Heart right ventricle (tissue), 16 donors: ENCODE measurements at regions not wholly inside any gene's neighbourhood (a gene's known extent, or its start where the extent isn't known, plus 50 kb on each side); places are given as distances from the start of the nearest gene placed in this dataset.

Experiments used
- ATAC-seq, 8 donors: fragments of 200-7000 bp; cut with Tn5 transposase; one replicate each; pipeline ENCODE4 v1.9.1; 2020; ENCODE audit warnings: mild to moderate bottlenecking in 8 of 8, moderate library complexity in 8 of 8, moderate number of reproducible peaks in 1 of 8
- DNase-seq, 2 donors: peaks; one replicate each; pipeline ENCODE4 v3.0.0-alpha.2; 2020
- H3K27ac ChIP-seq, 10 donors: fragments of 200-600 bp; sonication (generic) in 2 of 10; one replicate each; pipeline versions ENCODE4 v1.5.0 to v1.8.0; 2020 to 2022; ENCODE audit warnings: mild to moderate bottlenecking in 3 of 10
- H3K27me3 ChIP-seq, 7 donors: fragments of 200-600 bp; one replicate each; pipeline ENCODE4 v1.8.0; 2021 to 2022; ENCODE audit warnings: mild to moderate bottlenecking in 2 of 7
- H3K36me3 ChIP-seq, 9 donors: fragments of 200-600 bp; sonication (generic) in 1 of 9; one replicate each; pipeline versions ENCODE4 v1.5.0 to v1.8.0; 2020 to 2022; ENCODE audit warnings: mild to moderate bottlenecking in 2 of 9
- H3K4me1 ChIP-seq, 9 donors: fragments of 200-600 bp; sonication (generic) in 1 of 9; one replicate each; pipeline versions ENCODE4 v1.5.0 to v1.8.0; 2020 to 2022; ENCODE audit warnings: mild to moderate bottlenecking in 4 of 9
- H3K4me3 ChIP-seq, 10 donors: fragments of 200-600 bp; sonication (generic) in 2 of 10; one replicate each; pipeline versions ENCODE4 v1.5.0 to v1.8.0; 2020 to 2022; ENCODE audit warnings: mild to moderate bottlenecking in 7 of 10, moderate library complexity in 2 of 10
- H3K9me3 ChIP-seq, 11 donors: fragments of 200-600 bp in 10 of 11; sonication (generic) in 2 of 11; one replicate each; pipeline versions ENCODE4 v1.5.0 to v1.8.0; 2013 to 2022; ENCODE audit warnings: mild to moderate bottlenecking in 2 of 11, control low read depth in 1 of 11, moderate library complexity in 1 of 11
- WGBS, 2 donors: extraction: QIAGEN DNeasy Blood & Tissue Kit; methylation state at CpG; one replicate each; pipeline ENCODE4 v1.1.7; 2013; ENCODE audit warnings: inconsistent platforms in 1 of 2; 5-methylcytosine and 5-hydroxymethylcytosine counted together
- intact Hi-C, 10 donors: fragments of 100-400 bp; cut with DNase I; formaldehyde crosslinking; loops; one replicate each; pipeline versions ENCODE4 v1.11.1 to v1.14.2; 2022
- TF ChIP-seq, protein P1 (sequence below), 9 donors: fragments of 200-600 bp; sonication (generic) in 2 of 9; IDR thresholded peaks; one replicate each; pipeline versions ENCODE4 v1.5.0 to v1.8.0; 2021 to 2022; ENCODE audit warnings: antibody characterized with exemption in 9 of 9, mild to moderate bottlenecking in 5 of 9, moderate library complexity in 1 of 9
- donor health status: Arrhythmogenic right ventricular cardiomyopathy.
- donor health status: ischemic (EF 13 %, LVEDD 7.1; RV severe dilation, severe dysfunction).
- donor health status: healthy with polysubstance abuse.
- donor health status: DM: no; HTN: yes; CAD: no.
- donor health status: DM: no; HTN: no; CAD: no.
- donor health status: ischemic (EF 25% LVEDD 6.9; RV normal size, moderate dysfunction).
- donor health status: ischemic (EF 25% LVEDD 5.7; RV mildly dilated, moderate dysfunction).
- donor health status: healthy.
- donor health status: DM: yes; HTN: yes; CAD: no.
- donor health status: Ischemic cardiomyopathy.
- donor health status: ischemic (EF 35%, LVEDD 5.7; RV mildly dilated, moderate dysfunction).
- donor health status: nonischemic (EF 11% LVEDD 7.7; RV severe dilation, severe dysfunction).
- donor health status: DM: yes; HTN: yes; CAD: no.
- donor health status: PGD.
- donor health status: ischemic (EF 29% LVEDD 5.4; RV normal size, mild dysfunction).
- donor health status: nonischemic (EF 23%, LVEDD 6.1; RV moderate dilation, normal function).

DNA sequence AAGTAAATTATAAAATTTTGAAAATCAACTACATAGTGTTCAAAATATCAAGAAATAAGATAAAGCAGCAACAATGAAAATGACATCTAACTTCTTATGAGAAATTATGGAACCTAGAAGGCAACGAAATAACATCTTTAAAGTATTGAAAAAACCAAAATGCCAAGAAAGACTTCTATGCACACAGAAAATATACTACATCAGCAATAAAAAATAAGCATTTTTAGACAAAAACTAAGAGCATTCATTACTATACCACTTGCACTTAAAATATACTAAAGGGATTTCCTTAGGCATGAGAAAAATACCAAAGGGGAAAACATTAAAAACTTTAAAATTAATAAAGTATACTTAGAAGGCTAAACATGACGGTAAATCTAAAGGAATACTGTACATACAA is 556.3 kb downstream of the NUP35 start:
- Histone ChIP-seq H3K36me3 (no peaks in the 10 kb centered on the region), H3K9me3 (peaks cover 0 to 20% (median 0%) of the 10 kb centered on the region in 11 donors), H3K27ac (no peak overlapping the region), H3K4me3 (no peak overlapping the region), H3K4me1 (no peaks in the 10 kb centered on the region), H3K27me3 (no peaks in the 10 kb centered on the region)
- TF ChIP-seq, protein P1, sequence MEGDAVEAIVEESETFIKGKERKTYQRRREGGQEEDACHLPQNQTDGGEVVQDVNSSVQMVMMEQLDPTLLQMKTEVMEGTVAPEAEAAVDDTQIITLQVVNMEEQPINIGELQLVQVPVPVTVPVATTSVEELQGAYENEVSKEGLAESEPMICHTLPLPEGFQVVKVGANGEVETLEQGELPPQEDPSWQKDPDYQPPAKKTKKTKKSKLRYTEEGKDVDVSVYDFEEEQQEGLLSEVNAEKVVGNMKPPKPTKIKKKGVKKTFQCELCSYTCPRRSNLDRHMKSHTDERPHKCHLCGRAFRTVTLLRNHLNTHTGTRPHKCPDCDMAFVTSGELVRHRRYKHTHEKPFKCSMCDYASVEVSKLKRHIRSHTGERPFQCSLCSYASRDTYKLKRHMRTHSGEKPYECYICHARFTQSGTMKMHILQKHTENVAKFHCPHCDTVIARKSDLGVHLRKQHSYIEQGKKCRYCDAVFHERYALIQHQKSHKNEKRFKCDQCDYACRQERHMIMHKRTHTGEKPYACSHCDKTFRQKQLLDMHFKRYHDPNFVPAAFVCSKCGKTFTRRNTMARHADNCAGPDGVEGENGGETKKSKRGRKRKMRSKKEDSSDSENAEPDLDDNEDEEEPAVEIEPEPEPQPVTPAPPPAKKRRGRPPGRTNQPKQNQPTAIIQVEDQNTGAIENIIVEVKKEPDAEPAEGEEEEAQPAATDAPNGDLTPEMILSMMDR (IDR thresholded peaks at IDR 0.05): no peak
- ATAC-seq (no peak), DNase-seq (no peak)
- intact Hi-C loops: no loop called here
- 61 to 66% methylated on average over 2 of the region's 2 CpGs for WGBS, 2 donors

DNA sequence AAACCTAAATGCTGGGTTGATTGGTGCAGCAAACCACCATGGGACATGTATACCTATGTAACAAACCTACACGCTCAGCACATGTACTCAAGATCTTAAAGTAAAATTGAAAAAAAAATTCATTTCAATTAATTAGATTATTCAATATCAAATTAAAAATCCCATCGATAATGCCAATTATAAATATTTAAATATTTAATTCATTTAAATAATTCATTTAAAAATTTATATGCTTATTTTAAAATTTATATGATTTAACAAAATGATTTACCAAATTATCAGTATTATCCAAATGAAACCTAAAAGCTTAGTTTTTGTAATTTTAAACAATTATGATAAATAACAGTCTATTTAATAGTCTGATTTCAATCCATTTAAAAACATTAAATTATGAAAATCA is 560.4 kb downstream of the NUP35 start:
- H3K9me3 ChIP-seq: peaks cover 0 to 32% (median 0%) of the 10 kb centered on the region in 11 donors
- WGBS, 2 donors: 88 to 92% methylated on average over 2 of the region's 2 CpGs
- H3K27ac ChIP-seq: no peak overlapping the region
- no peaks in the 10 kb centered on the region for H3K36me3 ChIP-seq
- no peaks in the 10 kb centered on the region for H3K4me1 ChIP-seq
- H3K27me3 ChIP-seq: no peaks in the 10 kb centered on the region
- TF ChIP-seq, protein P1 (IDR thresholded peaks at IDR 0.05): no peak
- H3K4me3 ChIP-seq: no peak overlapping the region
- ATAC-seq (no peak), DNase-seq (no peak)
- intact Hi-C loops: no loop called here

DNA sequence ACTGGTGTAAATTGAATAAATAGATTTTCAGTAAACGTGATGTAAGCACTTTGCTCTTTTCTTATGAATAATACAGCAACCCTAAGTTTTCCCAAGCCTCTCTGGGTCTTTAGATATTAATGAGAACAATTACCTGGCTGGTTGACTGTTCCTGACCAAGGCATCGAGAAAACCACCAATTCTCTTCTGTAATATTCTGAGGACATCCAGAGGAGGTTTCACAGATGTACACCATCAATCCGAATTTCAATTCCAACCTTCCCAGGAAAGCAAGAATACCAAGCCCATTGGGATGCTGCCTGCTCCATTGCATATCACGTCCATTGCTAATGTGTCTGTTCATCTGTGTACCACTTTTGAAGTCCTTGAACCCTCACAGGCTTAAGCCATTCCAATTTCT is 571.8 kb downstream of the NUP35 start:
- TF ChIP-seq, protein P1 (IDR thresholded peaks at IDR 0.05): peak in 3 of 9 donors; percentile 10 to 19 (median 12)
- Histone ChIP-seq H3K9me3 (peaks cover 0 to 28% (median 3%) of the 10 kb centered on the region in 11 donors), H3K4me1 (no peaks in the 10 kb centered on the region), H3K27me3 (no peaks in the 10 kb centered on the region), H3K36me3 (no peaks in the 10 kb centered on the region), H3K4me3 (no peak overlapping the region), H3K27ac (no peak overlapping the region)
- ATAC-seq (peak in 1 of 8 donors; percentile 52), DNase-seq (no peak)
- WGBS, 2 donors: 47 to 58% methylated on average over 4 of the region's 4 CpGs
- intact Hi-C loops: loop anchor here in 1 of 10 donors (5.0 kb wide), 1 partner anchor 449 kb away; no protein-coding TSS in a partner anchor

DNA sequence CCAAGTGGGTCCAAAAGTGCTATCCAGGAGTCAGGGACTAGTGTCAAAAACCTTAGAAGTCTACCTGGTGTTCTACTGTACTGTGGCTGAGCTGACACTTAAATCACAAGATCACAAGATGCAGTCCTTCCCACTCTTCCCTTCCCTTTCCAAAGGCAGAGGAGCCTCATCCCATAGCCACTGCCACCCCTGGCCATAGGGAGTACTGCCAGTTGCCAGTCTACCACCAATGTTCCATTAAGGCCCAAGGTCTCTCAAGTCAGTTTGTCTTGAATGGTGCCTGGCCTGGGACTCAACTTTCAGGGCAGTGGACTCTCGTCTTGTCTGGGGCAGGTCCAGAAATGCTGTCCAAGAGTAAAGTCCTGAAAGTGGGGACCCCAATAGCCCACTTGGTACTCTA is 585.6 kb downstream of the NUP35 start:
- Histone ChIP-seq H3K27me3 (no peaks in the 10 kb centered on the region), H3K4me3 (no peak overlapping the region), H3K27ac (no peak overlapping the region), H3K9me3 (peaks cover 0 to 4% (median 0%) of the 10 kb centered on the region in 11 donors), H3K4me1 (no peaks in the 10 kb centered on the region), H3K36me3 (no peaks in the 10 kb centered on the region)
- no peak for ATAC-seq
- intact Hi-C loops: no loop called here
- TF ChIP-seq, protein P1 (IDR thresholded peaks at IDR 0.05): no peak
- DNase-seq: no peak
- WGBS, 2 donors: 67 to 72% methylated on average over 1 of the region's 1 CpG
